A549 (cell line): ENCODE measurements at regions not wholly inside any gene's neighbourhood (a gene's known extent, or its start where the extent isn't known, plus 50 kb on each side); places are given as distances from the start of the nearest gene placed in this dataset.

ENCODE experiments used
- CEBPB ChIP-seq, 2 experiments: fragments of >200 bp in 1 of 2; sonication (Bioruptor Twin) in 1 of 2; formaldehyde crosslinking in 1 of 2; IDR thresholded peaks; 2 replicates each; pipeline ENCODE4 v1.6.1; 2012 to 2016
- EP300 ChIP-seq, 2 experiments: fragments of >200 bp; sonication (Bioruptor Twin); formaldehyde crosslinking; IDR thresholded peaks; 2 replicates in 1 of 2; 3 replicates in 1 of 2; pipeline ENCODE4 v1.6.1; 2016 to 2017
- HDAC2 ChIP-seq: fragments of 200-600 bp; sonication (generic); IDR thresholded peaks from 2 replicates; pipeline ENCODE4 v1.6.1; 2016
- MAX ChIP-seq: IDR thresholded peaks from 2 replicates; pipeline ENCODE4 v1.6.1; 2012
- NPAS2 ChIP-seq: fragments of 250-450 bp; sonication (Bioruptor Pico); IDR thresholded peaks from 2 replicates; pipeline ENCODE4 v1.8.0; 2022; ENCODE audit warnings: mild to moderate bottlenecking, moderate library complexity, borderline replicate concordance
- NR3C1 ChIP-seq: fragments of >200 bp; sonication (Bioruptor Twin); formaldehyde crosslinking; IDR thresholded peaks from 3 replicates; pipeline ENCODE4 v1.6.1; 2017
- POLR2A ChIP-seq: IDR thresholded peaks from 2 replicates; pipeline ENCODE4 v1.6.1; 2012; ENCODE audit warnings: mild to moderate bottlenecking, low read length
- RAD21 ChIP-seq, 2 experiments: fragments of >200 bp in 1 of 2; sonication (Bioruptor Twin) in 1 of 2; formaldehyde crosslinking in 1 of 2; IDR thresholded peaks in 1 of 2; conservative IDR thresholded peaks in 1 of 2; 2 replicates in 1 of 2; 3 replicates in 1 of 2; pipeline ENCODE4 v1.6.1; 2012 to 2018; ENCODE audit warnings: inconsistent platforms in 1 of 2
- RCOR1 ChIP-seq: fragments of 150-350 bp; IDR thresholded peaks from 2 replicates; pipeline ENCODE4 v1.6.1; 2014; ENCODE audit warnings: antibody characterized with exemption, low read length, low read depth
- SMC3 ChIP-seq: fragments of >200 bp; sonication (Bioruptor Twin); formaldehyde crosslinking; IDR thresholded peaks from 3 replicates; pipeline ENCODE4 v1.6.1; 2018; ENCODE audit warnings: inconsistent platforms
- TP53 ChIP-seq: fragments of 250-450 bp; sonication (Bioruptor Pico); IDR thresholded peaks from 2 replicates; pipeline ENCODE4 v1.5.0; 2021; ENCODE audit warnings: mild to moderate bottlenecking, moderate library complexity
- USF2 ChIP-seq: fragments of 450-650 bp; IDR thresholded peaks from 2 replicates; pipeline ENCODE4 v1.6.1; 2014; ENCODE audit warnings: antibody characterized with exemption
- ZNF302 ChIP-seq: fragments of 250-450 bp; sonication (Bioruptor Pico); IDR thresholded peaks from 2 replicates; pipeline ENCODE4 v1.9.0; 2021; ENCODE audit warnings: inconsistent platforms, mild to moderate bottlenecking, moderate library complexity
- TF ChIP-seq, protein P1 (sequence below): fragments of >200 bp; sonication (Bioruptor Twin); formaldehyde crosslinking; IDR thresholded peaks from 3 replicates; pipeline ENCODE4 v1.5.1; 2016

GRCh38 chr5:97436405-97436804 lies 253.4 kb upstream of the RIOK2 start:
- TF ChIP-seq NR3C1 (no peak), SMC3 (no peak), EP300 (IDR thresholded peaks at IDR 0.05) (no peak), MAX (no peak), POLR2A (no peak), NPAS2 (no peak), HDAC2 (no peak), TP53 (CRISPR knock-in tag) (no peak), ZNF302 (CRISPR knock-in tag) (no peak), RAD21 (conservative IDR thresholded peaks at IDR 0.05 in 1 of 2, IDR thresholded peaks at IDR 0.05 in 1 of 2) (no peak), RCOR1 (no peak), USF2 (no peak), CEBPB (IDR thresholded peaks at IDR 0.05) (no peak)
- TF ChIP-seq, protein P1, sequence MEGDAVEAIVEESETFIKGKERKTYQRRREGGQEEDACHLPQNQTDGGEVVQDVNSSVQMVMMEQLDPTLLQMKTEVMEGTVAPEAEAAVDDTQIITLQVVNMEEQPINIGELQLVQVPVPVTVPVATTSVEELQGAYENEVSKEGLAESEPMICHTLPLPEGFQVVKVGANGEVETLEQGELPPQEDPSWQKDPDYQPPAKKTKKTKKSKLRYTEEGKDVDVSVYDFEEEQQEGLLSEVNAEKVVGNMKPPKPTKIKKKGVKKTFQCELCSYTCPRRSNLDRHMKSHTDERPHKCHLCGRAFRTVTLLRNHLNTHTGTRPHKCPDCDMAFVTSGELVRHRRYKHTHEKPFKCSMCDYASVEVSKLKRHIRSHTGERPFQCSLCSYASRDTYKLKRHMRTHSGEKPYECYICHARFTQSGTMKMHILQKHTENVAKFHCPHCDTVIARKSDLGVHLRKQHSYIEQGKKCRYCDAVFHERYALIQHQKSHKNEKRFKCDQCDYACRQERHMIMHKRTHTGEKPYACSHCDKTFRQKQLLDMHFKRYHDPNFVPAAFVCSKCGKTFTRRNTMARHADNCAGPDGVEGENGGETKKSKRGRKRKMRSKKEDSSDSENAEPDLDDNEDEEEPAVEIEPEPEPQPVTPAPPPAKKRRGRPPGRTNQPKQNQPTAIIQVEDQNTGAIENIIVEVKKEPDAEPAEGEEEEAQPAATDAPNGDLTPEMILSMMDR, result no peak
